ENCODE measurements at regions not wholly inside any gene's neighbourhood (a gene's known extent, or its start where the extent isn't known, plus 50 kb on each side); places are given as distances from the start of the nearest gene placed in this dataset.

- ATAC-seq (replicated peaks) = no peak
- no peaks in the 10 kb centered on the region for H3K36me3 Mint-ChIP-seq (ENCODE audit: low read depth)
- H3K4me1 Mint-ChIP-seq = no peaks in the 10 kb centered on the region
- no peak overlapping the region for H3K27ac Mint-ChIP-seq
- H3K27me3 Mint-ChIP-seq = no peaks in the 10 kb centered on the region
- peaks cover 7% of the 10 kb centered on the region for H3K9me3 Mint-ChIP-seq
- no peak overlapping the region for H3K4me3 Mint-ChIP-seq
These were observed 274.7 kb downstream of the ELAVL2 start for GRCh38 chr9:23551311-23551721.

- Mint-ChIP-seq H3K27ac (no peak overlapping the region), H3K27me3 (no peaks in the 10 kb centered on the region), H3K9me3 (peaks cover 7% of the 10 kb centered on the region), H3K4me3 (no peak overlapping the region), H3K4me1 (no peaks in the 10 kb centered on the region), H3K36me3 (ENCODE audit: low read depth) (no peaks in the 10 kb centered on the region)
- ATAC-seq (replicated peaks) = no peak
These were observed 273.9 kb downstream of the ELAVL2 start for GRCh38 chr9:23551929-23552707.

- Mint-ChIP-seq H3K9me3 (peaks cover 9% of the 10 kb centered on the region), H3K4me1 (no peaks in the 10 kb centered on the region), H3K36me3 (ENCODE audit: low read depth) (no peaks in the 10 kb centered on the region), H3K27me3 (no peaks in the 10 kb centered on the region), H3K4me3 (no peak overlapping the region), H3K27ac (no peak overlapping the region)
- no peak for ATAC-seq (replicated peaks)
These were observed 273.0 kb downstream of the ELAVL2 start for GRCh38 chr9:23552876-23553601.

- Mint-ChIP-seq H3K36me3 (ENCODE audit: low read depth) (no peaks in the 10 kb centered on the region), H3K9me3 (peaks cover 9% of the 10 kb centered on the region), H3K4me1 (no peaks in the 10 kb centered on the region), H3K4me3 (no peak overlapping the region), H3K27me3 (no peaks in the 10 kb centered on the region), H3K27ac (no peak overlapping the region)
- no peak for ATAC-seq (replicated peaks)
These were observed 271.4 kb downstream of the ELAVL2 start for GRCh38 chr9:23554686-23555085.

GRCh38 chr9:23555851-23556250, 270.2 kb downstream of the ELAVL2 start:
- H3K27me3 Mint-ChIP-seq = no peaks in the 10 kb centered on the region
- no peak overlapping the region for H3K4me3 Mint-ChIP-seq
- H3K9me3 Mint-ChIP-seq = peaks cover 9% of the 10 kb centered on the region
- H3K27ac Mint-ChIP-seq = no peak overlapping the region
- no peaks in the 10 kb centered on the region for H3K4me1 Mint-ChIP-seq
- no peak for ATAC-seq (replicated peaks)
- H3K36me3 Mint-ChIP-seq (ENCODE audit: low read depth) = no peaks in the 10 kb centered on the region

GRCh38 chr9:23556459-23556858, 269.6 kb downstream of the ELAVL2 start:
- H3K9me3 Mint-ChIP-seq = peaks cover 9% of the 10 kb centered on the region
- no peak overlapping the region for H3K4me3 Mint-ChIP-seq
- H3K36me3 Mint-ChIP-seq (ENCODE audit: low read depth) = no peaks in the 10 kb centered on the region
- no peak for ATAC-seq (replicated peaks)
- no peak overlapping the region for H3K27ac Mint-ChIP-seq
- no peaks in the 10 kb centered on the region for H3K4me1 Mint-ChIP-seq
- H3K27me3 Mint-ChIP-seq = no peaks in the 10 kb centered on the region

- no peaks in the 10 kb centered on the region for H3K27me3 Mint-ChIP-seq
- peaks cover 9% of the 10 kb centered on the region for H3K9me3 Mint-ChIP-seq
- no peaks in the 10 kb centered on the region for H3K4me1 Mint-ChIP-seq
- H3K4me3 Mint-ChIP-seq = no peak overlapping the region
- H3K27ac Mint-ChIP-seq = no peak overlapping the region
- no peaks in the 10 kb centered on the region for H3K36me3 Mint-ChIP-seq (ENCODE audit: low read depth)
- ATAC-seq (replicated peaks) = no peak
These were observed 268.4 kb downstream of the ELAVL2 start for GRCh38 chr9:23557689-23558088.

GRCh38 chr9:23559522-23559921, 266.5 kb downstream of the ELAVL2 start:
- Mint-ChIP-seq H3K36me3 (ENCODE audit: low read depth) (no peaks in the 10 kb centered on the region), H3K4me3 (no peak overlapping the region), H3K4me1 (no peaks in the 10 kb centered on the region), H3K27ac (no peak overlapping the region), H3K27me3 (peaks cover 3% of the 10 kb centered on the region), H3K9me3 (peaks cover 9% of the 10 kb centered on the region)
- no peak for ATAC-seq (replicated peaks)

- H3K27me3 Mint-ChIP-seq = peaks cover 3% of the 10 kb centered on the region
- no peak overlapping the region for H3K4me3 Mint-ChIP-seq
- H3K27ac Mint-ChIP-seq = no peak overlapping the region
- no peaks in the 10 kb centered on the region for H3K4me1 Mint-ChIP-seq
- no peaks in the 10 kb centered on the region for H3K36me3 Mint-ChIP-seq (ENCODE audit: low read depth)
- ATAC-seq (replicated peaks) = no peak
- no peaks in the 10 kb centered on the region for H3K9me3 Mint-ChIP-seq
These were observed 262.5 kb downstream of the ELAVL2 start for GRCh38 chr9:23563517-23563916.

GRCh38 chr9:23567516-23568165, 258.4 kb downstream of the ELAVL2 start:
- Mint-ChIP-seq H3K9me3 (peaks cover 16% of the 10 kb centered on the region), H3K36me3 (ENCODE audit: low read depth) (no peaks in the 10 kb centered on the region), H3K4me3 (no peak overlapping the region), H3K27me3 (peaks cover 3% of the 10 kb centered on the region), H3K27ac (no peak overlapping the region), H3K4me1 (no peaks in the 10 kb centered on the region)
- ATAC-seq (replicated peaks) = no peak

- Mint-ChIP-seq H3K36me3 (ENCODE audit: low read depth) (no peaks in the 10 kb centered on the region), H3K27me3 (no peaks in the 10 kb centered on the region), H3K27ac (no peak overlapping the region), H3K4me3 (no peak overlapping the region), H3K4me1 (no peaks in the 10 kb centered on the region), H3K9me3 (peaks cover 16% of the 10 kb centered on the region)
- ATAC-seq (replicated peaks) = no peak
These were observed 254.5 kb downstream of the ELAVL2 start for GRCh38 chr9:23571414-23572104.

- H3K9me3 Mint-ChIP-seq = peaks cover 16% of the 10 kb centered on the region
- H3K4me1 Mint-ChIP-seq = no peaks in the 10 kb centered on the region
- H3K36me3 Mint-ChIP-seq (ENCODE audit: low read depth) = no peaks in the 10 kb centered on the region
- no peaks in the 10 kb centered on the region for H3K27me3 Mint-ChIP-seq
- no peak overlapping the region for H3K4me3 Mint-ChIP-seq
- no peak for ATAC-seq (replicated peaks)
- no peak overlapping the region for H3K27ac Mint-ChIP-seq
These were observed 252.2 kb downstream of the ELAVL2 start for GRCh38 chr9:23573800-23574199.

GRCh38 chr9:23577611-23578010, 248.4 kb downstream of the ELAVL2 start:
- H3K4me3 Mint-ChIP-seq = no peak overlapping the region
- ATAC-seq (replicated peaks) = no peak
- H3K4me1 Mint-ChIP-seq = no peaks in the 10 kb centered on the region
- H3K27ac Mint-ChIP-seq = no peak overlapping the region
- H3K9me3 Mint-ChIP-seq = no peaks in the 10 kb centered on the region
- no peaks in the 10 kb centered on the region for H3K36me3 Mint-ChIP-seq (ENCODE audit: low read depth)
- no peaks in the 10 kb centered on the region for H3K27me3 Mint-ChIP-seq

GRCh38 chr9:23581931-23582330, 244.1 kb downstream of the ELAVL2 start:
- no peak for ATAC-seq (replicated peaks)
- H3K4me3 Mint-ChIP-seq = no peak overlapping the region
- H3K9me3 Mint-ChIP-seq = no peaks in the 10 kb centered on the region
- no peak overlapping the region for H3K27ac Mint-ChIP-seq
- no peaks in the 10 kb centered on the region for H3K4me1 Mint-ChIP-seq
- no peaks in the 10 kb centered on the region for H3K36me3 Mint-ChIP-seq (ENCODE audit: low read depth)
- no peaks in the 10 kb centered on the region for H3K27me3 Mint-ChIP-seq

Measured in activated T-helper 17 cell treated with anti-CD3 and anti-CD28 coated beads, Interleukin-2, amount 50 U/mL, for 72 hours (primary cell).